Esophagus squamous epithelium (tissue), 5 donors: ENCODE measurements at regions not wholly inside any gene's neighbourhood (a gene's known extent, or its start where the extent isn't known, plus 50 kb on each side); places are given as distances from the start of the nearest gene placed in this dataset.

Source experiments
- DNase-seq: peaks from one replicate; lab custom pipeline; 2025; lab: John Stamatoyannopoulos, UW
- H3K27ac ChIP-seq, 4 donors: fragments of 200-600 bp; sonication (generic); one replicate each; pipeline ENCODE4 v1.5.1; 2016 to 2019; ENCODE audit warnings: mild to moderate bottlenecking in 1 of 4
- H3K27me3 ChIP-seq, 4 donors: fragments of 200-600 bp; sonication (generic); 1 replicate in 3 of 4; 2 replicates in 1 of 4; pipeline versions ENCODE4 v1.5.1 to v1.6.0; 2017 to 2021; ENCODE audit warnings: antibody characterized with exemption in 1 of 4
- H3K36me3 ChIP-seq, 3 donors: fragments of 200-600 bp; sonication (generic); one replicate each; pipeline ENCODE4 v1.5.1; 2016 to 2019
- H3K4me1 ChIP-seq, 3 donors: fragments of 200-600 bp; sonication (generic); one replicate each; pipeline ENCODE4 v1.5.1; 2017 to 2019
- H3K4me3 ChIP-seq, 4 donors: fragments of 200-600 bp; sonication (generic); 1 replicate in 3 of 4; 2 replicates in 1 of 4; pipeline ENCODE4 v1.5.1; 2016 to 2019; ENCODE audit warnings: mild to moderate bottlenecking in 2 of 4, moderate library complexity in 1 of 4
- H3K9me3 ChIP-seq, 3 donors: fragments of 200-600 bp; sonication (generic); one replicate each; pipeline ENCODE4 v1.5.1; 2016 to 2019
- CTCF ChIP-seq, 6 experiments: fragments of 450-650 bp in 4 of 6; fragments of 200-600 bp in 2 of 6; sonication (generic) in 2 of 6; IDR thresholded peaks; one replicate each; pipeline ENCODE4 v1.5.1; 2016 to 2019; ENCODE audit warnings: antibody characterized with exemption in 6 of 6, mild to moderate bottlenecking in 4 of 6, moderate library complexity in 4 of 6
- POLR2A ChIP-seq, 4 donors: fragments of 450-650 bp; IDR thresholded peaks; one replicate each; pipeline ENCODE4 v1.6.1; 2017; ENCODE audit warnings: antibody characterized with exemption in 4 of 4, mild to moderate bottlenecking in 4 of 4, moderate library complexity in 3 of 4
- WGBS, 2 donors: methylation state at CpG; one replicate each; pipeline ENCODE4 v1.1.5; 2018; 5-methylcytosine and 5-hydroxymethylcytosine counted together
- intact Hi-C: fragments of 100-400 bp; cut with DNase I; formaldehyde crosslinking; loops from one replicate; pipeline ENCODE4 v1.15.0; 2022
- donor health status: DM: yes; HTN: yes; CAD: no.

DNA sequence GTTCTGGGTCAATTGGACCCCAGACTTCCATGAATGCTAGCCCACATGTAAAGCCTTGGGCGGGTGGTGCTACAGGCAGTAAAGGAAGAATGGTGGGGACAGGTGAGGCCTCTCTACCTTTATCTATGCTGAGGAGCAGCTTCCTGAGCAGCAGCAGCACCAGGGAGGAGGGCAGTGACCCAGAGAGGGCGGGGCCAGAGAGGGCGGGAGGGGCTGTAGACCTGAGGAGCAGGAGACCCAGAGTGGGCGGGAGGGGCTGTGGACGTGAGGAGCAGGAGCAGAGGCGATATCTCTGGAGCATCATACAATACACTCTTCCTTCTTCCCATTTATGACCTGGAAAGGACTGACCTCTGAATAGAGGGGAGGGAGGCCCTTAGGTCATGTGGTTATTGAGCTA, 165.9 kb downstream of the MTRR start:
- WGBS, 2 donors, result 56 to 92% methylated on average over 4 to 6 of the region's 6 CpGs
- Histone ChIP-seq H3K27me3 (no peaks in the 10 kb centered on the region), H3K36me3 (no peaks in the 10 kb centered on the region), H3K27ac (no peak overlapping the region), H3K9me3 (no peaks in the 10 kb centered on the region), H3K4me1 (no peaks in the 10 kb centered on the region), H3K4me3 (no peak overlapping the region)
- no peak for TF ChIP-seq CTCF (IDR thresholded peaks at IDR 0.05)
- TF ChIP-seq POLR2A (IDR thresholded peaks at IDR 0.05), result no peak
- DNase-seq, result no peak
- intact Hi-C loops, result no loop called here

GRCh38 chr5:8048920-8049319, 180.0 kb downstream of the MTRR start:
- Histone ChIP-seq H3K4me1 (no peaks in the 10 kb centered on the region), H3K9me3 (no peaks in the 10 kb centered on the region)
- 64 to 77% methylated on average over 1 of the region's 1 CpG for WGBS, 2 donors

DNA sequence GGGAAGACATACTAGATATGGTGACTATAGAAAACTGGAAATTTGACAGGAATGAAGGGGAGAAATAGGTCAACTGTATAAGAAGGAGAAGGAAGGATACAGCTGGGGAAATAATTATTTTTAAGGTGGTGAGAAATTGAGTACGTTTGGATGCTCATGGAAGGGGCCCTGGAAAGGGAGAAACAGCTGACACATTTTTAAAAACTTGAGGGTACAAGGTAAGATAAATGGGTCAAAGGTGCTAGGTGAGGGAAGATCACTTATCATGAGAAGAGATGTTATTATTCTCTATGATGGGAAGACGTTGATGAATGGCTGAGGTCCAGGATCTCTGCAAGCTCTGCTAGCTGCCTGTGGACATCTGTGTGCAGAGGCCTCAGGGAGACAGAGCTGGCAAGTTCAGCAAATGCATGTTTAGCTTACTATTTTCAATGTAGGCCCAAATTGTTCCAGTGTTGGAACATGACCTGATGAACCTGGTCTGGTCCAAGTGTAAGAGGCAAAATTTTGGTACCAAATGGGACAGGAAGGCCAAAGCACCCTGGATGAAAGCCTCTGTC, 181.7 kb downstream of the MTRR start:
- Histone ChIP-seq H3K27ac (no peak overlapping the region), H3K4me3 (no peak overlapping the region), H3K36me3 (no peaks in the 10 kb centered on the region), H3K9me3 (no peaks in the 10 kb centered on the region), H3K4me1 (no peaks in the 10 kb centered on the region), H3K27me3 (no peaks in the 10 kb centered on the region)
- no peak for TF ChIP-seq POLR2A (IDR thresholded peaks at IDR 0.05)
- no peak for TF ChIP-seq CTCF (IDR thresholded peaks at IDR 0.05)
- WGBS, 2 donors, result 40 to 43% methylated on average over 2 of the region's 2 CpGs
- no peak for DNase-seq
- intact Hi-C loops, result no loop called here

More at GRCh38 chr5:8048920-8049319, 180.0 kb downstream of the MTRR start:
- Histone ChIP-seq H3K27me3 (no peaks in the 10 kb centered on the region), H3K4me3 (no peak overlapping the region), H3K27ac (no peak overlapping the region), H3K36me3 (no peaks in the 10 kb centered on the region)
- intact Hi-C loops, result no loop called here
- no peak for DNase-seq
- TF ChIP-seq POLR2A (IDR thresholded peaks at IDR 0.05) (no peak), CTCF (IDR thresholded peaks at IDR 0.05) (no peak)

- Histone ChIP-seq H3K4me1 (no peaks in the 10 kb centered on the region), H3K27ac (no peak overlapping the region), H3K36me3 (no peaks in the 10 kb centered on the region), H3K9me3 (no peaks in the 10 kb centered on the region), H3K27me3 (no peaks in the 10 kb centered on the region), H3K4me3 (no peak overlapping the region)
- no peak for DNase-seq
- no peak for TF ChIP-seq CTCF (IDR thresholded peaks at IDR 0.05)
- TF ChIP-seq POLR2A (IDR thresholded peaks at IDR 0.05), result no peak
- intact Hi-C loops, result no loop called here
- 88 to 93% methylated on average over 12 of the region's 13 CpGs for WGBS, 2 donors
Measured at GRCh38 chr5:8053270-8053669, 184.3 kb downstream of the MTRR start.

DNA sequence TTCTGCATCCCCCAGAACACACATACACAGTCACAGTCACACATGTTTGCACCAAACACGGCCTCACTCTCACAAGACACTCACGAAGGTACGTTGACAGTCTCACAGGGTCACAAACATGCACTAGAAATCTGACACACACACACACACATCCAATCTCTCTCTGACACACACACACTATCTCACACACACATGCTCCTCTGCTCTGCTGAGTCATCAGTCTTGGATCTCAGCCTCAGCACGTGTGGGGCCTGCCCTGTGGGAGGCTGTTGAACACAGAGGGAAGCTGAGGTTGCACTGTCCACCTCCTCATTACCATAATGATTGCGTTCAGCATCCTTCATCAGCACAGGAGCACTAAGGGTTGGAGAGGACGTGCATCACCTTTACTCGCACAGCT, 188.8 kb downstream of the MTRR start:
- TF ChIP-seq POLR2A (IDR thresholded peaks at IDR 0.05), result no peak
- no peak for TF ChIP-seq CTCF (IDR thresholded peaks at IDR 0.05)
- 40 to 44% methylated on average over 6 to 7 of the region's 7 CpGs for WGBS, 2 donors
- Histone ChIP-seq H3K36me3 (no peaks in the 10 kb centered on the region), H3K9me3 (no peaks in the 10 kb centered on the region), H3K27me3 (no peaks in the 10 kb centered on the region), H3K27ac (no peak overlapping the region), H3K4me1 (no peaks in the 10 kb centered on the region), H3K4me3 (no peak overlapping the region)
- intact Hi-C loops, result no loop called here
- no peak for DNase-seq
